Testis (tissue), 2 donors: ENCODE measurements at regions not wholly inside any gene's neighbourhood (a gene's known extent, or its start where the extent isn't known, plus 50 kb on each side); places are given as distances from the start of the nearest gene placed in this dataset.

Experiments used
- CTCF ChIP-seq, 3 experiments: fragments of 450-650 bp in 2 of 3; fragments of 200-600 bp in 1 of 3; sonication (generic) in 1 of 3; IDR thresholded peaks; one replicate each; pipeline ENCODE4 v1.5.1; 2016 to 2019; ENCODE audit warnings: antibody characterized with exemption in 3 of 3, mild to moderate bottlenecking in 2 of 3, moderate library complexity in 1 of 3
- POLR2A ChIP-seq: fragments of 450-650 bp; IDR thresholded peaks from one replicate; pipeline ENCODE4 v1.6.1; 2017; ENCODE audit warnings: antibody characterized with exemption, mild to moderate bottlenecking, moderate library complexity

GRCh38 chr15:97215629-97216028 is 744.9 kb upstream of the ARRDC4 start:
- TF ChIP-seq CTCF (IDR thresholded peaks at IDR 0.05) (no peak), POLR2A (no peak)
